CD14-positive monocyte (primary cell): ENCODE measurements at regions not wholly inside any gene's neighbourhood (a gene's known extent, or its start where the extent isn't known, plus 50 kb on each side); places are given as distances from the start of the nearest gene placed in this dataset.
A peak's percentile ranks its signal among the peaks of the same experiment; 100 is the strongest.

ENCODE experiments used
- DNase-seq, 3 donors: peaks; one replicate each; pipeline ENCODE4 v3.0.0-alpha.2; 2011 to 2022
- H2AFZ ChIP-seq: 2 replicates; pipeline ENCODE4 v1.6.0; 2012; ENCODE audit warnings: mild to moderate bottlenecking, low read depth, low read length, inconsistent platforms; ENCODE audit not compliant: insufficient read depth, poor library complexity, severe bottlenecking
- H3K27ac ChIP-seq, 2 donors: 1 replicate in 1 of 2; 2 replicates in 1 of 2; pipeline ENCODE4 v1.5.1; 2012 to 2013; ENCODE audit warnings: low read length in 2 of 2, control low read depth in 1 of 2, inconsistent platforms in 1 of 2, low read depth in 1 of 2, mild to moderate bottlenecking in 1 of 2
- H3K27me3 ChIP-seq, 2 donors: one replicate each; pipeline versions ENCODE4 v1.6.0 to v1.6.1; 2011 to 2013; ENCODE audit warnings: low read length in 2 of 2; ENCODE audit not compliant: control insufficient read depth in 2 of 2, insufficient read depth in 2 of 2
- H3K36me3 ChIP-seq, 2 donors: replicated peaks in 1 of 2; 1 replicate in 1 of 2; 2 replicates in 1 of 2; pipeline versions ENCODE4 v1.5.1 to v1.6.1; 2012 to 2013; ENCODE audit warnings: low read length in 2 of 2, control low read depth in 1 of 2, inconsistent platforms in 1 of 2, mild to moderate bottlenecking in 1 of 2; ENCODE audit not compliant: insufficient read depth in 2 of 2, control insufficient read depth in 1 of 2
- H3K4me1 ChIP-seq, 2 donors: 1 replicate in 1 of 2; 2 replicates in 1 of 2; pipeline versions ENCODE4 v1.5.1 to v1.6.1; 2012 to 2013; ENCODE audit warnings: low read length in 2 of 2, control low read depth in 1 of 2, inconsistent platforms in 1 of 2, mild to moderate bottlenecking in 1 of 2, moderate library complexity in 1 of 2; ENCODE audit not compliant: insufficient read depth in 2 of 2, control insufficient read depth in 1 of 2
- H3K4me2 ChIP-seq: replicated peaks from 2 replicates; pipeline ENCODE3; 2012; ENCODE audit warnings: low read length, moderate library complexity, mild to moderate bottlenecking; ENCODE audit not compliant: poor library complexity, severe bottlenecking; ENCODE audit errors: extremely low read depth
- H3K4me3 ChIP-seq, 3 experiments: fragments of 200-600 bp in 1 of 3; sonication (generic) in 1 of 3; replicated peaks in 1 of 3; 1 replicate in 2 of 3; 2 replicates in 1 of 3; pipeline ENCODE4 v1.5.1; 2011 to 2013; ENCODE audit warnings: low read length in 3 of 3, mild to moderate bottlenecking in 3 of 3, control low read depth in 2 of 3, low read depth in 2 of 3, inconsistent platforms in 1 of 3, moderate library complexity in 1 of 3
- H3K79me2 ChIP-seq: 2 replicates; pipeline ENCODE4 v1.6.0; 2012; ENCODE audit warnings: mild to moderate bottlenecking, control low read depth, inconsistent platforms, low read length, moderate library complexity; ENCODE audit not compliant: insufficient read depth
- H3K9ac ChIP-seq: 2 replicates; pipeline ENCODE4 v1.6.0; 2017; ENCODE audit warnings: low read length, mild to moderate bottlenecking; ENCODE audit not compliant: insufficient read depth, poor library complexity, severe bottlenecking
- H3K9me3 ChIP-seq, 2 donors: replicated peaks in 1 of 2; 1 replicate in 1 of 2; 2 replicates in 1 of 2; pipeline versions ENCODE4 v1.5.1 to v1.6.1; 2012 to 2013; ENCODE audit warnings: low read length in 2 of 2, control low read depth in 1 of 2; ENCODE audit not compliant: control insufficient read depth in 1 of 2, insufficient read depth in 1 of 2
- H4K20me1 ChIP-seq: 2 replicates; pipeline ENCODE4 v1.6.0; 2012; ENCODE audit warnings: mild to moderate bottlenecking, low read length, control low read depth, moderate library complexity; ENCODE audit not compliant: insufficient read depth
- H3K27ac Mint-ChIP-seq, 7 donors: one replicate each; pipeline ENCODE4 v1.8.0; 2020; ENCODE audit warnings: mild to moderate bottlenecking in 7 of 7, mixed read lengths in 7 of 7, moderate library complexity in 6 of 7, inconsistent platforms in 2 of 7
- H3K27me3 Mint-ChIP-seq, 3 donors: one replicate each; pipeline ENCODE4 v1.8.0; 2021 to 2022; ENCODE audit warnings: low read depth in 3 of 3, mild to moderate bottlenecking in 3 of 3, mixed read lengths in 3 of 3, moderate library complexity in 3 of 3, inconsistent platforms in 1 of 3
- H3K36me3 Mint-ChIP-seq, 2 donors: one replicate each; pipeline ENCODE4 v1.8.0; 2020; ENCODE audit warnings: mixed read lengths in 2 of 2, inconsistent platforms in 1 of 2, mild to moderate bottlenecking in 1 of 2
- H3K4me1 Mint-ChIP-seq: one replicate; pipeline ENCODE4 v1.8.0; 2020; ENCODE audit warnings: mild to moderate bottlenecking, mixed read lengths
- H3K4me3 Mint-ChIP-seq, 2 donors: one replicate each; pipeline ENCODE4 v1.8.0; 2020; ENCODE audit warnings: mild to moderate bottlenecking in 2 of 2, mixed read lengths in 2 of 2, moderate library complexity in 1 of 2
- H3K9me3 Mint-ChIP-seq, 7 donors: one replicate each; pipeline ENCODE4 v1.8.0; 2020 to 2022; ENCODE audit warnings: mixed read lengths in 7 of 7, mild to moderate bottlenecking in 6 of 7, moderate library complexity in 6 of 7, inconsistent platforms in 2 of 7
- WGBS: methylation state at CpG from one replicate; pipeline ENCODE4 v1.1.5; 2013; ENCODE audit warnings: missing lambda C conversion rate; ENCODE audit not compliant: insufficient coverage; 5-methylcytosine and 5-hydroxymethylcytosine counted together
- intact Hi-C, 2 donors: fragments of 100-400 bp; cut with micrococcal nuclease; formaldehyde crosslinking; loops; one replicate each; pipeline versions ENCODE4 v1.15.0 to v1.15.1; 2023
- TF ChIP-seq, protein P1 (sequence below): fragments of 200-600 bp; IDR thresholded peaks from one replicate; pipeline ENCODE4 v1.8.0; 2022; ENCODE audit warnings: antibody characterized with exemption, mild to moderate bottlenecking

DNA sequence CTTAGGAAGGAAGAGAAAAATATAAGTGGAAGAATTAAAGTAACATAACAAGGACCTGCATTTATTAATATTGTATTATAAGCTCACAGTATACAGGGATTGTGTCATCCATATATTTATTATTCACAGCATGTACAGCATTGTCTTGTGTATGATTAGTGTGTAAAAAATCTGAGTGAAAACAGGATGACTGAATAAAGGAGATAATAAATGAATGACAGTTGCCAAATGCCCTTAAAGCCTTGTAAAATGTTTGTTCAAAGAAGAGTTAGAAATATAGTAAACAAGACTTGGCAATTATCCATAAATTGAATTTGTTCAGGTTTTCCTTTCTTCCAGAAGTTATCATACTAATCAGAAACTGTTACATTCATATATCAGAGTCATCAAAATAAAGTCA is 172.7 kb downstream of the BTC start:
- no peak overlapping the region for H3K9ac ChIP-seq
- H3K4me1 ChIP-seq: peaks cover 14 to 20% of the 10 kb centered on the region in 2 donors
- H3K36me3 Mint-ChIP-seq: no peaks in the 10 kb centered on the region
- no peak overlapping the region for H3K27ac Mint-ChIP-seq
- no peaks in the 10 kb centered on the region for H3K36me3 ChIP-seq
- intact Hi-C loops: loop anchor here in 1 of 2 donors (10.0 kb wide), 1 partner anchor 297 kb away; no protein-coding TSS in a partner anchor
- H3K9me3 Mint-ChIP-seq: peaks cover 0 to 2% (median 0%) of the 10 kb centered on the region in 7 donors
- H3K27me3 ChIP-seq: no peaks in the 10 kb centered on the region
- DNase-seq: no peak
- H3K79me2 ChIP-seq: no peaks in the 10 kb centered on the region
- TF ChIP-seq, protein P1, sequence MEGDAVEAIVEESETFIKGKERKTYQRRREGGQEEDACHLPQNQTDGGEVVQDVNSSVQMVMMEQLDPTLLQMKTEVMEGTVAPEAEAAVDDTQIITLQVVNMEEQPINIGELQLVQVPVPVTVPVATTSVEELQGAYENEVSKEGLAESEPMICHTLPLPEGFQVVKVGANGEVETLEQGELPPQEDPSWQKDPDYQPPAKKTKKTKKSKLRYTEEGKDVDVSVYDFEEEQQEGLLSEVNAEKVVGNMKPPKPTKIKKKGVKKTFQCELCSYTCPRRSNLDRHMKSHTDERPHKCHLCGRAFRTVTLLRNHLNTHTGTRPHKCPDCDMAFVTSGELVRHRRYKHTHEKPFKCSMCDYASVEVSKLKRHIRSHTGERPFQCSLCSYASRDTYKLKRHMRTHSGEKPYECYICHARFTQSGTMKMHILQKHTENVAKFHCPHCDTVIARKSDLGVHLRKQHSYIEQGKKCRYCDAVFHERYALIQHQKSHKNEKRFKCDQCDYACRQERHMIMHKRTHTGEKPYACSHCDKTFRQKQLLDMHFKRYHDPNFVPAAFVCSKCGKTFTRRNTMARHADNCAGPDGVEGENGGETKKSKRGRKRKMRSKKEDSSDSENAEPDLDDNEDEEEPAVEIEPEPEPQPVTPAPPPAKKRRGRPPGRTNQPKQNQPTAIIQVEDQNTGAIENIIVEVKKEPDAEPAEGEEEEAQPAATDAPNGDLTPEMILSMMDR: no peak
- H4K20me1 ChIP-seq: no peaks in the 10 kb centered on the region
- peaks cover 23% of the 10 kb centered on the region for H3K4me1 Mint-ChIP-seq
- H3K27ac ChIP-seq: no peak overlapping the region
- H2AFZ ChIP-seq: no peak overlapping the region
- no peak overlapping the region for H3K4me3 Mint-ChIP-seq
- no peak overlapping the region for H3K4me3 ChIP-seq
- H3K4me2 ChIP-seq: no peak overlapping the region
- peaks cover 0 to 5% (median 1%) of the 10 kb centered on the region in 3 donors for H3K27me3 Mint-ChIP-seq
- H3K9me3 ChIP-seq: no peaks in the 10 kb centered on the region

DNA sequence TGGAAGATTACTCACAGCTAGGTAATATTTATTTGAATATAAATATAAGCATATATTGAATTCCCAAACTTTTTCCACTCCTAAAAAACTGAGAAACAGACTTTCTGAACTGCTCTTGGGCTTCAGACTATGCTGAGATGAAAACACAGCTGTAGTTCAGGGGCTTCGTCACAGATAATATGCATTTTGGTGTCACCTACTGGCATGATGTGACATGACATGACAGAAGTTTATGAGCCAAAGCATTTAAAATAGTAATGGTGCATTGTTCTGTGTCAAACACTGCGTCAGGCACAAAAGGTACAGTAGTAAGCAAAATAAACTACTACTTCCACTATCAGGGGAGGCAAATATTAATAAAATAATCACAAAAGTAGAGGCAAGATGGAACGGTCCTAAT is 171.3 kb downstream of the BTC start:
- 20% methylated on average over 2 of the region's 3 CpGs for WGBS
- Mint-ChIP-seq H3K4me1 (peaks cover 23% of the 10 kb centered on the region), H3K4me3 (no peak overlapping the region), H3K27me3 (peaks cover 0 to 3% (median 1%) of the 10 kb centered on the region in 3 donors), H3K9me3 (no peaks in the 10 kb centered on the region), H3K27ac (peak overlapping the region in 5 of 7 donors; percentile 20 to 76 (median 41)), H3K36me3 (no peaks in the 10 kb centered on the region)
- H3K27ac ChIP-seq: no peak overlapping the region
- no peak overlapping the region for H3K9ac ChIP-seq
- no peak overlapping the region for H3K4me2 ChIP-seq
- TF ChIP-seq, protein P1: peak; percentile 73
- H3K79me2 ChIP-seq: no peaks in the 10 kb centered on the region
- H4K20me1 ChIP-seq: no peaks in the 10 kb centered on the region
- H2AFZ ChIP-seq: no peak overlapping the region
- DNase-seq: peak in 2 of 3 donors; percentile 36 to 51
- H3K4me3 ChIP-seq: no peak overlapping the region
- intact Hi-C loops: loop anchor here in 1 of 2 donors (10.0 kb wide), 1 partner anchor 298 kb away; no protein-coding TSS in a partner anchor
- no peaks in the 10 kb centered on the region for H3K27me3 ChIP-seq
- H3K9me3 ChIP-seq: no peaks in the 10 kb centered on the region
- H3K36me3 ChIP-seq: no peaks in the 10 kb centered on the region
- H3K4me1 ChIP-seq: peaks cover 14 to 20% of the 10 kb centered on the region in 2 donors
